Neural cell (in vitro differentiated cells): ENCODE measurements at regions not wholly inside any gene's neighbourhood (a gene's known extent, or its start where the extent isn't known, plus 50 kb on each side); places are given as distances from the start of the nearest gene placed in this dataset.

Experiments used
- EP300 ChIP-seq: fragments of 450-650 bp; conservative IDR thresholded peaks from 2 replicates; pipeline ENCODE4 v1.6.1; 2014; ENCODE audit warnings: antibody characterized with exemption, mild to moderate bottlenecking, moderate library complexity; ENCODE audit not compliant: poor library complexity, severe bottlenecking
- EZH2 ChIP-seq: fragments of 200-600, 300-800 bp; shearing (Covaris generic), sonication (generic); IDR thresholded peaks from 2 replicates; pipeline ENCODE4 v1.6.1; 2014; ENCODE audit warnings: antibody characterized with exemption, low read length, borderline replicate concordance, mild to moderate bottlenecking; ENCODE audit not compliant: insufficient read depth, poor library complexity, severe bottlenecking
- POLR2AphosphoS5 ChIP-seq: IDR thresholded peaks from 2 replicates; pipeline ENCODE4 v1.6.1; 2012
- RAD21 ChIP-seq: fragments of 450-650 bp; conservative IDR thresholded peaks from 2 replicates; pipeline ENCODE4 v1.6.1; 2014; ENCODE audit warnings: antibody characterized with exemption, mild to moderate bottlenecking, moderate library complexity
- SMC3 ChIP-seq: fragments of 450-650 bp; conservative IDR thresholded peaks from 2 replicates; pipeline ENCODE4 v1.6.1; 2014; ENCODE audit warnings: antibody characterized with exemption, mild to moderate bottlenecking, moderate library complexity; ENCODE audit not compliant: poor library complexity
- TF ChIP-seq, protein P1 (sequence below): fragments of 450-650 bp; IDR thresholded peaks from 2 replicates; pipeline ENCODE4 v1.5.1; 2014; ENCODE audit warnings: antibody characterized with exemption, mild to moderate bottlenecking, moderate library complexity; ENCODE audit not compliant: poor library complexity, severe bottlenecking
- TF ChIP-seq, protein P2 (sequence below): IDR thresholded peaks from 2 replicates; pipeline ENCODE4 v1.6.1; 2012; ENCODE audit warnings: borderline replicate concordance

DNA sequence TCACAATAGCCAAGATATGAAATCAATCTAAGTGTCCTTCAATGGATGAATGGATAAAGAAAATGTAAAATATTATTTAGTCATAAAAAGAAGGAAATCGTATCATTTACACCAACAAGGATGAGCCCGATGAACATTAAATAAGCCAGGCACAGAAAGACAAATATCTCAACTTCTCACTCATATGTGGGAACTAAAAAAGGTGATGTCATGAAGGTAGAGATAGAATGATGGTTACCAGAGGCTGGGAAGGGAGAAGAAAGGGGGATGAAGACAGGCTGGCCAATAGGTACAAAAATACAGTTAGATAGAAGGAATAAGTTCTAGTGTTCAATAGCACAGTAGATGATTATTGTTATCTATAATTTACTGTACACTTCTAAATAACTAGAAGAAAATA lies 94.9 kb upstream of the RAP1B start:
- TF ChIP-seq, protein P1, sequence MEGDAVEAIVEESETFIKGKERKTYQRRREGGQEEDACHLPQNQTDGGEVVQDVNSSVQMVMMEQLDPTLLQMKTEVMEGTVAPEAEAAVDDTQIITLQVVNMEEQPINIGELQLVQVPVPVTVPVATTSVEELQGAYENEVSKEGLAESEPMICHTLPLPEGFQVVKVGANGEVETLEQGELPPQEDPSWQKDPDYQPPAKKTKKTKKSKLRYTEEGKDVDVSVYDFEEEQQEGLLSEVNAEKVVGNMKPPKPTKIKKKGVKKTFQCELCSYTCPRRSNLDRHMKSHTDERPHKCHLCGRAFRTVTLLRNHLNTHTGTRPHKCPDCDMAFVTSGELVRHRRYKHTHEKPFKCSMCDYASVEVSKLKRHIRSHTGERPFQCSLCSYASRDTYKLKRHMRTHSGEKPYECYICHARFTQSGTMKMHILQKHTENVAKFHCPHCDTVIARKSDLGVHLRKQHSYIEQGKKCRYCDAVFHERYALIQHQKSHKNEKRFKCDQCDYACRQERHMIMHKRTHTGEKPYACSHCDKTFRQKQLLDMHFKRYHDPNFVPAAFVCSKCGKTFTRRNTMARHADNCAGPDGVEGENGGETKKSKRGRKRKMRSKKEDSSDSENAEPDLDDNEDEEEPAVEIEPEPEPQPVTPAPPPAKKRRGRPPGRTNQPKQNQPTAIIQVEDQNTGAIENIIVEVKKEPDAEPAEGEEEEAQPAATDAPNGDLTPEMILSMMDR, result no peak
- TF ChIP-seq EZH2, result no peak
- TF ChIP-seq EP300, result no peak
- TF ChIP-seq SMC3, result no peak
- TF ChIP-seq, protein P2, sequence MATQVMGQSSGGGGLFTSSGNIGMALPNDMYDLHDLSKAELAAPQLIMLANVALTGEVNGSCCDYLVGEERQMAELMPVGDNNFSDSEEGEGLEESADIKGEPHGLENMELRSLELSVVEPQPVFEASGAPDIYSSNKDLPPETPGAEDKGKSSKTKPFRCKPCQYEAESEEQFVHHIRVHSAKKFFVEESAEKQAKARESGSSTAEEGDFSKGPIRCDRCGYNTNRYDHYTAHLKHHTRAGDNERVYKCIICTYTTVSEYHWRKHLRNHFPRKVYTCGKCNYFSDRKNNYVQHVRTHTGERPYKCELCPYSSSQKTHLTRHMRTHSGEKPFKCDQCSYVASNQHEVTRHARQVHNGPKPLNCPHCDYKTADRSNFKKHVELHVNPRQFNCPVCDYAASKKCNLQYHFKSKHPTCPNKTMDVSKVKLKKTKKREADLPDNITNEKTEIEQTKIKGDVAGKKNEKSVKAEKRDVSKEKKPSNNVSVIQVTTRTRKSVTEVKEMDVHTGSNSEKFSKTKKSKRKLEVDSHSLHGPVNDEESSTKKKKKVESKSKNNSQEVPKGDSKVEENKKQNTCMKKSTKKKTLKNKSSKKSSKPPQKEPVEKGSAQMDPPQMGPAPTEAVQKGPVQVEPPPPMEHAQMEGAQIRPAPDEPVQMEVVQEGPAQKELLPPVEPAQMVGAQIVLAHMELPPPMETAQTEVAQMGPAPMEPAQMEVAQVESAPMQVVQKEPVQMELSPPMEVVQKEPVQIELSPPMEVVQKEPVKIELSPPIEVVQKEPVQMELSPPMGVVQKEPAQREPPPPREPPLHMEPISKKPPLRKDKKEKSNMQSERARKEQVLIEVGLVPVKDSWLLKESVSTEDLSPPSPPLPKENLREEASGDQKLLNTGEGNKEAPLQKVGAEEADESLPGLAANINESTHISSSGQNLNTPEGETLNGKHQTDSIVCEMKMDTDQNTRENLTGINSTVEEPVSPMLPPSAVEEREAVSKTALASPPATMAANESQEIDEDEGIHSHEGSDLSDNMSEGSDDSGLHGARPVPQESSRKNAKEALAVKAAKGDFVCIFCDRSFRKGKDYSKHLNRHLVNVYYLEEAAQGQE, result no peak
- TF ChIP-seq RAD21, result no peak
- no peak for TF ChIP-seq POLR2AphosphoS5
